ENCODE measurements at regions not wholly inside any gene's neighbourhood (a gene's known extent, or its start where the extent isn't known, plus 50 kb on each side); places are given as distances from the start of the nearest gene placed in this dataset.
"Not testable (repeated sequence)": the region's sequence is repeated elsewhere in the genome, so short reads cannot be mapped to it uniquely, and the experiment has no call there.

GRCh38 chr13:105671131-105671530 is 864.3 kb downstream of the EFNB2 start:
- not testable (repeated sequence) for TF ChIP-seq CTCF (conservative IDR thresholded peaks at IDR 0.05; ENCODE audit: low read depth, low read length); MAZ (IDR thresholded peaks at IDR 0.05; ENCODE audit: borderline replicate concordance, low read depth, low read length); POLR2A (IDR thresholded peaks at IDR 0.05; ENCODE audit: low read depth, low read length); NFE2L2 (IDR thresholded peaks at IDR 0.05; ENCODE audit: low read depth, low read length); CEBPB (IDR thresholded peaks at IDR 0.05; ENCODE audit: low read depth, low read length); RFX5 (IDR thresholded peaks at IDR 0.05; ENCODE audit: low read depth, low read length); USF2 (IDR thresholded peaks at IDR 0.05; ENCODE audit: low read depth, low read length); FOS (IDR thresholded peaks at IDR 0.05; ENCODE audit: low read depth, low read length); RAD21 (IDR thresholded peaks at IDR 0.05; ENCODE audit: low read length); RCOR1 (IDR thresholded peaks at IDR 0.05; ENCODE audit: insufficient replicate concordance, low read length); ELK1 (IDR thresholded peaks at IDR 0.05; ENCODE audit: borderline replicate concordance, low read depth, low read length); MAFK (IDR thresholded peaks at IDR 0.05; ENCODE audit: low read depth, low read length)

Measured in IMR-90 (cell line).